GM12872 (cell line): ENCODE measurements at regions not wholly inside any gene's neighbourhood (a gene's known extent, or its start where the extent isn't known, plus 50 kb on each side); places are given as distances from the start of the nearest gene placed in this dataset.

Source experiments
- TF ChIP-seq, protein P1 (sequence below): IDR thresholded peaks from 3 replicates; pipeline ENCODE4 v1.5.1; 2011; ENCODE audit warnings: low read depth, mild to moderate bottlenecking, low read length, moderate library complexity; ENCODE audit not compliant: insufficient read depth

DNA sequence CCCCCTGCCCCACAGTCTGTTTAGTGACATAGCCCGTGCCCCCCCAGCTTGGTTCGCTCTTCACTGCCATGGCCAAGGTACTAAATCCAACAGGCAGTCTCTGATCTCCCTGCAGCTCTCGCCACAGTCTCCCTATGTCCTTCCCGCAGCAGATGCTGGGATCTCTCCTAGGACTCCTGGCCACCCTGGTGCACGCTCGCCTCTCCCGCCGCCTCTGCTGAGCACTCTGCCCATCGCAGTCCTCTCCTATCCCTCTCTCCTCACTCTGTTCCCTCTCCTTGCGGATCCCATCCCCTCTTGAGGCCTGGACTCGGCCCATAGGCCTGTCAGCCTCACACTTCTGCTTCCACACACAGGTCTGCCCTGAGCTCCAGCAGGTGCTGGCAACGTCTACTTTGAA is 204.8 kb upstream of the TCERG1L start:
- TF ChIP-seq, protein P1, sequence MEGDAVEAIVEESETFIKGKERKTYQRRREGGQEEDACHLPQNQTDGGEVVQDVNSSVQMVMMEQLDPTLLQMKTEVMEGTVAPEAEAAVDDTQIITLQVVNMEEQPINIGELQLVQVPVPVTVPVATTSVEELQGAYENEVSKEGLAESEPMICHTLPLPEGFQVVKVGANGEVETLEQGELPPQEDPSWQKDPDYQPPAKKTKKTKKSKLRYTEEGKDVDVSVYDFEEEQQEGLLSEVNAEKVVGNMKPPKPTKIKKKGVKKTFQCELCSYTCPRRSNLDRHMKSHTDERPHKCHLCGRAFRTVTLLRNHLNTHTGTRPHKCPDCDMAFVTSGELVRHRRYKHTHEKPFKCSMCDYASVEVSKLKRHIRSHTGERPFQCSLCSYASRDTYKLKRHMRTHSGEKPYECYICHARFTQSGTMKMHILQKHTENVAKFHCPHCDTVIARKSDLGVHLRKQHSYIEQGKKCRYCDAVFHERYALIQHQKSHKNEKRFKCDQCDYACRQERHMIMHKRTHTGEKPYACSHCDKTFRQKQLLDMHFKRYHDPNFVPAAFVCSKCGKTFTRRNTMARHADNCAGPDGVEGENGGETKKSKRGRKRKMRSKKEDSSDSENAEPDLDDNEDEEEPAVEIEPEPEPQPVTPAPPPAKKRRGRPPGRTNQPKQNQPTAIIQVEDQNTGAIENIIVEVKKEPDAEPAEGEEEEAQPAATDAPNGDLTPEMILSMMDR, result no peak

DNA sequence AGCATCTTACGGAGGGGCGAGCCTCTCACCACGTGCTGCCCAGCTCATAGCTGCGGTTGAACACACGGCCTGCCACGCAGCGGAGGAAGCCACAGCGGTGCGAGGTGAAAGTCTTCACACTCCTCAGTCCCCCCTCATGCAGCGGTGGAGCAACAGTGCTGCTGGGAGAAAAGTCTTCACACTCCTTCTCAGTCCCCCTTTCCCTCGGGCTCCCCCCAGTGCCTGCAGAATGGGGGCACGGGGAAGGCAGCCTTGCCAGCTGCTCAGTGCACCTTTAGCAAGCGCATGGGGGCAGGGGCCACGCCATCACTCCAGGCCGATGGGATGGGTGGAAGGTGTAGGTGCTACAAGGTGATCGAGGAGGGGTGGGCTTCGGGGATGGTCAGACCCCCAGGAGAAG is 206.3 kb upstream of the TCERG1L start:
- TF ChIP-seq, protein P1, result no peak

DNA sequence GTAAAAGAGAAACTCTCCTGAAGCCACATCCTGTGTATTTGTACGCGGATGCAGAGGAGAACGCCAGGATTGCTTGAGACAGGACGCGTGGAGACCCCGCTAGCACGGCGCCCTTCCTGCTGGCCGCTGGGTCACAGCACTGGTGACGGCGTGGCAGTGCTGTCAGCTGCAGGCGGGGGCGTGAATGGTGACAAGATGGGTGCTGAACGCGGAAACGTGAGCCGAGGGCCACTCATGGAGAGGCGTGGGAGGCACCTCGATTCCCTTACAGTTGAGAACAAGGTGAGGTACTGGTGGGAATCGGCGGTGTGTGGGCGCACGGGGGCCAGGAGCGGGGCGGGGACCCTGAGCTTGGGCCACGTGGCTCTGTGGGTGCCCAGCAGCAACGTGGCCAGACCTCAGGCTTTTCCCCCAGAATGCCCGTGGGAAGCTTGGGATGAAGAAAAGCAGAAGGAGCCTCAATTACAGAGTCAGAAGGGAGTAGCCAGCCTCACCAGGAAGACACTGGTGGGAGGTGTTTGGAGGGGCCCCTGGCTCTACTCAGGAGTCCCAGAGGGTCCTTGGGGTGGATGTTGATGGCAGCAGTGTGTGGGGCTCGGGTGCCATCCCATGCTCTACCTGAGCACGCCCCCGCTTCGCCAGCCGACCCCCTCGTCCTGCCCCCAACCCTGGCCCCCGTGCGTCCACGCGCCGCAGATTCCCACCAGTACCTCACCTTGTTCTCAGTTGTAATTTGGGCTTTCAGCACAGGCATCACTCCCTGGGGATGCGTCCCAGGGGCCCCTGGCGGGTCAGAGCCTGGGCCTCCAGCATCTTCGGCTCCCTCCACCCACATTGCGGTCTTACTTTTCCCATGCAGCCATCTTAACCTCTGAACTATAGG is 208.4 kb upstream of the TCERG1L start:
- TF ChIP-seq, protein P1, result no peak

DNA sequence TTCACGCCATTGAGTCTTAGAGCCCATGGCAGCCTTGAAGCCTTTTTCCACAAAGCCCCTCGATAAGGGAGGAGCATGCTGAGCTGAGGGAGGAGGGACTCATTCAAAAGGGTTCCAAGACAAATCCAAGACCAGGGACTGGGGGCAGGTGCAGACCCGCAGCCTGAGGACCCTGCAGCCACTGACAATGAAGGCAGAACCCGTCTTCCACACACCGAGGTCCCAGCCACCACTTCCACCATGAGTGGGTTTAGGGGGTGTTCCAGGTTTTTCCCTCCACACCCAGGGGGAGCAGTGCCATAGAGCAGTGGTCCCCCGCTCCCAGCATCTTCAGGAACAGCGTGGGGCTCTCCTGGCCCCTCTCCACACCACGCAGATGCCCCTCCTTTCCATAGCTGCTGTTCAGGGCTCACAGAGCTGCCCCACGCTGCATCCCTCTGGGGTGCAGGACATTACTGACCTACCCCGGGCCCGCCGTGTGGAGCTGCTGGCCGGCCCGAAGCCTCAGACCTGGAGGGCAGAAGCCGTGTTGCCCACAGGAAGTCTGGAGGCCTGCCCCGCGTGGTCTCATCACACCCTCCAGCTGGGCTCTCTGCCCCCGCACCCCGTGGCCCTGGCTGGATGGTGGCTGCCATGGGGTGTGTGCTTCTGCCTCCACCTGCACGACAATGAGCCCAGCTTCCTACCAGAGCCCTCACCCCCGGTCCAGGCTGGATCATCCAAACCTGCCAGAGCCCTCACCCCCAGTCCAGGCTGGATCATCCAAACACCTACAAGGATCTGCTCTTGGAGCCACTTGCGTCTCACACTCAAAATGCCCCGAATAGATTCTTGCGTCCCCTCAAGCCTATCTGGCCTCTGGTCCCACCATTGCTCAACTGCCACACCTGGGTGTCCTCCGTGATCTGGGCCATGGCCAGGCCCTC is 220.0 kb upstream of the TCERG1L start:
- TF ChIP-seq, protein P1, result no peak

DNA sequence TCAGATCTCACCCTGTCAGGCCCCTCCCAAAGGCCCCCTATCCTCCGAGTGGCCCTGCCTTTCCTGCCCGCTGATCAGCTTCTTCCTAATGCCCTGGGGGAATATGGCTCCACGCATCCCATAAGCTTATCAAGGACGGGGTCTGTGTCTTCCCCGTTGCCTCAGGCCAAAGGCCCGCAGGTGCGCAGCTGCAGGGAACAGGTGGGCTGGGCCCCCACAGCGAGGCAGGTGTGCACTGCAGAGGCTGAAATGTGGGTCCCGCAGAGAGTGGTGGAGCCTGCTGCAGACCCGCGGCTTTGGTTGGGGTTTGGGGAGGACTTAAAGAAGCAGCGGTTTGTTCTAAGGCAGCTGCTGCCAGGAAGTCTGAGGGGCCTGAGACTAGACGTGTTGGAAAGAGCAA is 220.8 kb upstream of the TCERG1L start:
- TF ChIP-seq, protein P1, result no peak

DNA sequence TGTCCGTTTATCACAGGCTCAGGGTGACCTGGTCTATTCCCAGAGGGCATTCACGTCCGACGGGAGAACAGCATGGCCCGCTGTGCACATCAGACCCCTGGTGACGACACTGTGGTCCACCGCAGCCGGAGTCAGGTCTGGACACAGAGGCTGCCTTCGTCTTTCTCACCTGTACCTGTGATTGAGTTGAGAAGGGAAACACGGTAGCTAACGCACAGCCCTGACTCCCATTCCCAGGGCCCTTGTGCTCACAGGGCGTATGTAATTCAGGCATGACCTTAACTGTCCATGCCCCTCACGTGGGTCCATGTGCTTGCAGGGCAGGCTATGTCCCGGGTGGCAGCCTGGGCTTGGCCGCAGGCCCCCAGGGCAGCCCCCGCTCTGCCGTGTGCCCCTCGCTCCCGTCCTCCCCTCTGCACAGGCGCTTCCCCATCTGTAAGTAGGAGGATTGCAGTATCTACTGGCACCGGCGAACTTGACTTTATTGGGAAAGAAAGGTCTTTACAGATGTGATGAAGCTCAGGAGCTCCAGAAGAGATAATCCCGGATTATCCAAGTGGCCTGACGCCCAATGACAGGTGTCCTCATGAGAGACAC is 221.3 kb upstream of the TCERG1L start:
- TF ChIP-seq, protein P1, result no peak
